GM10248 (cell line): ENCODE measurements at regions not wholly inside any gene's neighbourhood (a gene's known extent, or its start where the extent isn't known, plus 50 kb on each side); places are given as distances from the start of the nearest gene placed in this dataset.
"Not testable (repeated sequence)": the region's sequence is repeated elsewhere in the genome, so short reads cannot be mapped to it uniquely, and the experiment has no call there.

Experiments used
- CTCF ChIA-PET: fragments of 300-600 bp; sonication (Branson Sonifier 250); formaldehyde crosslinking; extraction: SDS; loops from one replicate; lab custom pipeline; 2021; ENCODE audit warnings: antibody characterized with exemption; lab: Yijun Ruan, JAX
- POLR2A ChIA-PET: fragments of 350-650 bp; sonication (Branson Sonifier 250); formaldehyde crosslinking; extraction: SDS; loops from one replicate; lab custom pipeline; 2020; ENCODE audit warnings: antibody characterized with exemption; lab: Yijun Ruan, JAX
- DNase-seq: peaks from one replicate; pipeline ENCODE4 v3.0.0; 2012; ENCODE audit errors: extremely low spot score
- TF ChIP-seq, protein P1 (sequence below): IDR thresholded peaks from 2 replicates; pipeline ENCODE4 v1.5.1; 2012; ENCODE audit warnings: mild to moderate bottlenecking, low read depth; ENCODE audit errors: extremely low read depth, missing control alignments, control extremely low read depth

DNA sequence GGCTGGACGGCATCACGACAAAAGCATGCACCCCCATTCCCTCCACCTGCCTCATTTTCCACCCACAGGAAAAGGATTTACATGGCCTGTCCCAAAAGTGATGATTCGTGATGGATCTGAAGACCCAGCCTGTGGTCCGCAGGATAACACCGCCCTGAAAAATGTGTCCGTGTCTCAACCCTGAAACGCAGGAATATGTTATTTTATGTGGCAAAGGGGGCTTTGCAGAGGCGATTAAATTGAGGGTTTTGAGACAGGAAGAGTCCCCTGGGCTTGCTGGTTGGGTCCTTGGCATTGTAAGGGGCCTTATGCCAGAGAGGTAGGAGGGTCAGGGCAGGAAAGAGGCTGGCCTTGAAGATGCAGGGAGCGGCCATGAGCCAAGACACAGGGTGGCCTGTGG lies 80.2 kb upstream of the PPP2R2D start:
- TF ChIP-seq, protein P1, sequence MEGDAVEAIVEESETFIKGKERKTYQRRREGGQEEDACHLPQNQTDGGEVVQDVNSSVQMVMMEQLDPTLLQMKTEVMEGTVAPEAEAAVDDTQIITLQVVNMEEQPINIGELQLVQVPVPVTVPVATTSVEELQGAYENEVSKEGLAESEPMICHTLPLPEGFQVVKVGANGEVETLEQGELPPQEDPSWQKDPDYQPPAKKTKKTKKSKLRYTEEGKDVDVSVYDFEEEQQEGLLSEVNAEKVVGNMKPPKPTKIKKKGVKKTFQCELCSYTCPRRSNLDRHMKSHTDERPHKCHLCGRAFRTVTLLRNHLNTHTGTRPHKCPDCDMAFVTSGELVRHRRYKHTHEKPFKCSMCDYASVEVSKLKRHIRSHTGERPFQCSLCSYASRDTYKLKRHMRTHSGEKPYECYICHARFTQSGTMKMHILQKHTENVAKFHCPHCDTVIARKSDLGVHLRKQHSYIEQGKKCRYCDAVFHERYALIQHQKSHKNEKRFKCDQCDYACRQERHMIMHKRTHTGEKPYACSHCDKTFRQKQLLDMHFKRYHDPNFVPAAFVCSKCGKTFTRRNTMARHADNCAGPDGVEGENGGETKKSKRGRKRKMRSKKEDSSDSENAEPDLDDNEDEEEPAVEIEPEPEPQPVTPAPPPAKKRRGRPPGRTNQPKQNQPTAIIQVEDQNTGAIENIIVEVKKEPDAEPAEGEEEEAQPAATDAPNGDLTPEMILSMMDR: no peak
- ChIA-PET POLR2A (no interaction called here), CTCF (no interaction called here)
- no peak for DNase-seq

DNA sequence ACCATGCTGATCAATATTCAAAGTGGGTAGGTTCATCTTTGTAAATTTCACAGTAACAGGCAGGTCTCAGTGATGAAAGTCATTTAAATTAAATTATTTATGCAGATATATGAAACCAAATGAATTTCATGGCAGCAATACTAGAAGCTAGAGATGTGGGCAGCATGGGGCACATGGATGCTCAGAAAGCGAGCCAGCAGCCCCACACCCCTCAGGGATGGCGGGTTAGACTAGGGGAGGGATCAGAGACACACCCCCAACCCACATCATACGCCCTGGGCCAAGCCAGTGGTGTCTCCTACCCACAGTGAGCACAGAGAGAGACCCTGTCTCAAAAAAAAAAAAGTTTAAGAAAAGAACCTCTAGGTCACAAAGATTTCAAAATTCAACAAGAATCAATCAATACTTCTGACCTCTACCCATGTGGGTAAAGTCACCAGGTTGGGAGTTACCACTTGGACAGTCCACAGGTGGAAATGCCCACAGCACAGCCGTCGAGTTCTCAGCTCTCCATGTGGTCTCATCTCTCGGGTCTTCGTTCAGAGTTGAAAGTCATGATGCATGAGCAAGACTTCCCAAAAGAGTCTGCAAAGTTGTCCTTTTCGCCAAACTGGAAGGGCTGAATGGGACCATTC lies 79.3 kb upstream of the PPP2R2D start:
- CTCF ChIA-PET: no interaction called here
- POLR2A ChIA-PET: no interaction called here
- TF ChIP-seq, protein P1: no peak
- DNase-seq: no peak

DNA sequence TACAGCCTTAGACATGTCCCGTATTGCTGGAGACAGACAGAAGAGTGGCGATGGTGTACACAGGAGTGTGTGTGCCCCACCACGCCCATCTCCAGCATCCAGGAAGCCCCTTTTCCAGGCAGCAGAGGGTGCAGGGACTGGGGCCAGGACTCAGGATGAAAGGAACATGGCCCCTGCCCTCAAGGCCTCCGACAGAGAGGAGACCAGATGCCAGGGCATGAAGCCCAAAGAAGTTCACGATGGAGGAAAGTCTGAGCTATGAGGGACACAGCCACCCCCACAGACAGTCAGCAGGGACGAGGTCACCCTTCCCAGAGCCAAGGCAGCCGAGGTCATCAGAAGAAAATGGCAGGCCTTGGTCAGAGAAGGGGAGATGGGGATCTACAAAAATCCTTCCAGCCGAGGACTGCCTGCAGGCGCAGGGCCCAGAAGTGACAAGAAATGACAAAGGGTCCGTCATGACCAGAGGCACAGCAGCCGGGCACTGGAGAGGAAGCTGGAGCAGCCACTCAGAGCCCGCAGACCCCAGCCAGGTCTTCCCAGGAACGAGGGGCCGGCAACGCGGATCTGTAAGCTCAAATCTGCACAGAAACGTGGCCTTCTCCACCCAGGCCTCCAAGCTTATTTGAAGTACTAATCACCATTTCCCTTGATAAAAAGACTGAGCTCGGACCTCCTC lies 78.7 kb upstream of the PPP2R2D start:
- no peak for DNase-seq
- POLR2A ChIA-PET: no interaction called here
- CTCF ChIA-PET: no interaction called here
- TF ChIP-seq, protein P1: no peak

DNA sequence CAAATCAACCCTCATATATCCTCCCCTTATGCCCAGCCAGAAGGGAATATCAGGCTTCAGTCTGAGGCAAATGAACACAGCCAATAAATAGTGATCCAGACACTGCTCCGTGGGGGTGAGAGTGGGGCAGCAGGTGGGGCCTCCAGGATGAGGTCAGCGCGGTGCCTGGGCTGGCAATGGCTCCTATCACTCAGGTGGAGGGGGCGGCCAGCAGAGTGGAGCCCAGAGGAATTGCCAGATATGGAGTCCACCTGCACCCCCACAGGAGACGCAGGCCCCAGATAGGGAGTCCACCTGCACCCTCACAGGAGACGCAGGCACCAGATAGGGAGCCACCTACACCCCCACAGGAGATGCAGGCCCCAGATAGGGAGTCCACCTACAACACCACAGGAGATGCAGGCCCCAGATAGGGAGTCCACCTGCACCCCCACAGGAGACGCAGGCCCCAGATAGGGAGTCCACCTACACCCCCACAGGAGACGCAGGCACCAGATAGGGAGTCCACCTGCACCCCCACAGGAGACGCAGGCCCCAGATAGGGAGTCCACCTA lies 78.0 kb upstream of the PPP2R2D start:
- TF ChIP-seq, protein P1: no peak
- no peak for DNase-seq
- CTCF ChIA-PET: no interaction called here
- POLR2A ChIA-PET: no interaction called here

DNA sequence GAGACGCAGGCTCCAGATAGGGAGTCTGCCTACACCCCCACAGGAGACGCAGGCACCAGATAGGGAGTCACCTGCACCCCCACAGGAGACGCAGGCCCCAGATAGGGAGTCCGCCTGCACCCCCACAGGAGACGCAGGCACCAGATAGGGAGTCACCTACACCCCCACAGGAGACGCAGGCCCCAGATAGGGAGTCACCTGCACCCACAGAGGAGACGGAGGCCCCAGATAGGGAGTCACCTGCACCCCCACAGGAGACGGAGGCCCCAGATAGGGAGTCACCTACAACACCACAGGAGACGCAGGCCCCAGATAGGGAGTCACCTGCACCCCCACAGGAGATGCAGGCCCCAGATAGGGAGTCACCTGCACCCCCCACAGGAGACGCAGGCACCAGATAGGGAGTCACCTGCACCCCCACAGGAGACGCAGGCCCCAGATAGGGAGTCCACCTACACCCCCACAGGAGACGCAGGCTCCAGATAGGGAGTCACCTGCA lies 77.2 kb upstream of the PPP2R2D start:
- DNase-seq, POLR2A ChIA-PET, CTCF ChIA-PET: not testable (repeated sequence)

DNA sequence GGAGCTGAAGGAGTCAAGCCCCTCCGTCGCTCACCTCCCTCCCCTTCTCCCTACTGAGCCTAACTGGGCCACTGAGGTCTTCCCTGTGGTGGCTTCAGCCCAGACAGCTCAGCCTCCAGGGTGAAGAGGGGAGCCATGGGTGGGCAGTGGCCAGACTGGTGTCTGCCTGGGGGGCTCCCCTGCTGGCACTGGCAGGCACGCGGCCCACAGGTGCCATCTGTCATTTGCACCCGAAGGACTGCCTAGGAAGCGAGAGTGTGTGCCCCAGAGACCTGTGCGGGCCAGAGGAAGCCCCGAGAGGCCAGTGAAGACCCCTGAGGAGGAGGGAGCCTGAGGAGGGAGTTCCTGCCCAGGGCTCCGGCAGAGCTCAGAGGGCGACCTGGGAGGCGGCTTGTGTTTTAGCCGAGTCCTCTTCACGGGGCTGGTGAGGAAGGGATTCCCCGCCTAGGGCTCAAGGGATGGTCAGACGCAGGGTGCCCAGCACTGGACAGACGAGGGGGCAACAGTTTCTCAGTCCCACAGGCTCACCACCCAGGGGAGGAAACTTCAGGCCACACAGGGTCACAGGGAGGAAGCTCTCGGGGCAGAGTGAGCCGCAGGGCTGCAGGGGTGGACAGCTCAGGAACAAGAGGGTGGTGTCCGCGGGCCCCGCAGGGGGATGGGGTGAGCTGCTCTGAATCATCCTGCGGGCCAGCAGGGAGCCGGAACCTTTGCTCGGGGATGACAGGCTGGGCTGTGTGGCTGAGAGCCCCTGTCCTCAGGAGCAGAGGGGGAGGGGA lies 76.2 kb upstream of the PPP2R2D start:
- CTCF ChIA-PET: no interaction called here
- no peak for DNase-seq
- POLR2A ChIA-PET: no interaction called here
- TF ChIP-seq, protein P1: no peak
